HUES6 (cell line): ENCODE measurements at regions not wholly inside any gene's neighbourhood (a gene's known extent, or its start where the extent isn't known, plus 50 kb on each side); places are given as distances from the start of the nearest gene placed in this dataset.

ENCODE experiments used
- H3K27ac ChIP-seq: 2 replicates; pipeline ENCODE4 v1.7.0; 2013; ENCODE audit warnings: low read depth, mild to moderate bottlenecking, low read length, inconsistent platforms
- H3K27me3 ChIP-seq: 2 replicates; pipeline ENCODE4 v1.6.1; 2013; ENCODE audit warnings: low read length; ENCODE audit not compliant: control insufficient read depth, insufficient read depth
- H3K36me3 ChIP-seq: 2 replicates; pipeline ENCODE4 v1.6.1; 2013; ENCODE audit warnings: low read length; ENCODE audit not compliant: control insufficient read depth, insufficient read depth
- H3K4me1 ChIP-seq: 2 replicates; pipeline ENCODE4 v1.6.1; 2013; ENCODE audit warnings: low read length; ENCODE audit not compliant: control insufficient read depth, insufficient read depth
- H3K4me3 ChIP-seq: 2 replicates; pipeline ENCODE4 v1.5.1; 2013; ENCODE audit warnings: low read depth, low read length
- H3K9ac ChIP-seq: one replicate; pipeline ENCODE4 v1.6.1; 2013; ENCODE audit warnings: mild to moderate bottlenecking, low read length
- H3K9me3 ChIP-seq: 2 replicates; pipeline ENCODE4 v1.6.1; 2013; ENCODE audit warnings: low read depth, low read length; ENCODE audit not compliant: control insufficient read depth, insufficient read depth

DNA sequence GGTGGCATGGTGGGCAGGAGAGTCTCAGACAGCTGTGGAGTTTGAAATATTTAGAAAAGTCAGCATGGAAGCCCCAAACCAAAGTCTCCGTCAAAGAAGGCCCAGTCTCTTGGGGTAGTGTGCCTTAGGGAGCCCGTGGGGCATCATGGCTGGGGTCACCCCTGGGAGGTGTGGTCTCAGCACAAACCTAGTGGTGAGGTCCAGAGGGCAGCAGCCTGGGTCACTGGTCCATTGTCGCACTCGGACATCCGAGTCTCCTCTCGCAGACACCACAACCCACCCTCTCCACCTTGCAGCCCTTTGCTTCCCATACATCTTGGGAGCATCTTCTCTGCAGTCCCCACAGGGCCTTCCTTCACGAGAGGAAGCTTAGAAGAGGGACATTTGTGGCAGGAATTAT is 588.0 kb upstream of the TMEM132C start:
- H3K36me3 ChIP-seq: no peaks in the 10 kb centered on the region

DNA sequence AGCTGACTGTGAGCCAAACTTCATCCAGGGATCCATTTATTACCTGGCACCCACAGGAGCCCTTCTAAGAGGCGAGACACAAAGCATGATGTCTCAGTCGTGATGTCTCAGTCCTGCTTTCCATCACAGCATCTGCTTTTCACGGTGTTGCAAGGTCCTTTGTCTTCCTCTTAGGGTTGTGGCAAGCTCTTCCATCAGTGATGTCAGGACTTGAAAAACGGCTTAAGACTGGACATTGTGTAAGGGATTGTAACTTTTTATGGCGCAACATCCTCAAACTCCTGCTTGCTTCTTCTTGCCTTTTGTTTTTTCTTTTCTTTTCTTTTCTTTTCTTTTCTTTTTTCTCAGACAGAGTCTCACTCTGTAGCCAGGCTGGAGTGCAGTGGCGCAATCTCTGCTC is 586.5 kb upstream of the TMEM132C start:
- H3K36me3 ChIP-seq: no peaks in the 10 kb centered on the region
- peaks cover 4% of the 10 kb centered on the region; the same call in 1 of the 2 replicates for H3K9me3 ChIP-seq
- H3K4me1 ChIP-seq: peaks cover under 1% of the 10 kb centered on the region; the same call in 1 of the 2 replicates
- H3K4me3 ChIP-seq: no peak overlapping the region
- H3K9ac ChIP-seq: no peak overlapping the region
- no peaks in the 10 kb centered on the region for H3K27me3 ChIP-seq
- H3K27ac ChIP-seq: no peak overlapping the region

More for the DNA sequence above, 588.0 kb upstream of the TMEM132C start:
- H3K27me3 ChIP-seq: no peaks in the 10 kb centered on the region
- H3K27ac ChIP-seq: no peak overlapping the region
- no peak overlapping the region for H3K9ac ChIP-seq
- no peaks in the 10 kb centered on the region for H3K4me1 ChIP-seq
- H3K4me3 ChIP-seq: no peak overlapping the region
- peaks cover 2% of the 10 kb centered on the region; the same call in 1 of the 2 replicates for H3K9me3 ChIP-seq

DNA sequence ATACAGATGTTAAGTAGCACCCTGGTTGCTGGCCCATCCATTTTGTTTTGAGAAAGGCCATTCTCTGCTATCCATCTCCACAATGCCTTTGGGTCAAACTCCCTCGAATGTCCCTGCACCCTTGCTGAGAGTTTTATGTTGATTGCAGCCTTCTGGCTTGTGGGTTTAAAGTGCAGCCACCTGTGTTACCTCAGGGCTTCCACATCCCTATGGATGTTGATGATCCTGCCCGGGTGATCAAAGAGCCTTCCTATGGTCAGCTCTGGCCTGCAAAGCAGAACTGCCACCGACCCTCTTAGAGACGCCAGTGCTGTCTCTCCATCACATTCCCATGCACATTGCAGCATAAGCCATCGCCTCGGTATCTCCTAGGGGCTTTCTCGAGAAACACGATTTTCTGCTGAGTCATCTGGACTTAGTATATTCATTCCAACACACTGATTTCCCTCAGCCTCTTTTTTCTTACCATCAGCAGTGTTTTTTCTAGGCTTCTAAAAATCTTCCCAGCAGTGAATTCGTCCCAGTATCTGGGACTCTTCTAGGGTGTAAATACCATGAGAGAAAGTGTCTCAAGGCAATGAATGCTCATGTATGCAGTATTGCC is 585.7 kb upstream of the TMEM132C start:
- Histone ChIP-seq H3K27me3 (no peaks in the 10 kb centered on the region), H3K27ac (no peak overlapping the region), H3K36me3 (no peaks in the 10 kb centered on the region), H3K4me1 (peaks cover 6% of the 10 kb centered on the region; the same call in 1 of the 2 replicates), H3K4me3 (no peak overlapping the region), H3K9me3 (peaks cover 4% of the 10 kb centered on the region; the same call in 1 of the 2 replicates), H3K9ac (no peak overlapping the region)

DNA sequence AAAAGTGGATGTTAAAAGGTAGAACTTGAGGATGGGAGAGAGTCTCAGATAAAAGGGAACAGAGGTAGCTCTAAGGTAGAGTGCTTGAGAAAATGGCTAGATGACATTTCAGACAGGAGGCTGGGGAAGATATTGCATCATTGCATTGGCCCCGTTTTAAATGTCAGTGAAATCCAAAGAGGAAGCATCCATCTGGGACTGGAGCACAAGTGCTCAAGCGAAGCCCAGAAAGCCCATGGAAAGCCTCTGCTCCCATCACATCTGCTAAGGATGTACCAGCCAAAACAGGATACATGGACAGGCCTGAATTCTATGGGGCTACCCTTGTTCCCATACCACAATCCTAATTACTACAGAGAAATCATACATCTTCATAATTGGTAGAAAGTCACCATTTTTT is 581.5 kb upstream of the TMEM132C start:
- H3K27ac ChIP-seq: no peak overlapping the region
- no peaks in the 10 kb centered on the region for H3K36me3 ChIP-seq
- H3K4me1 ChIP-seq: peaks cover 8% of the 10 kb centered on the region; the same call in 1 of the 2 replicates
- peaks cover 4% of the 10 kb centered on the region; the same call in 1 of the 2 replicates for H3K9me3 ChIP-seq
- H3K27me3 ChIP-seq: no peaks in the 10 kb centered on the region
- H3K9ac ChIP-seq: no peak overlapping the region
- H3K4me3 ChIP-seq: no peak overlapping the region

DNA sequence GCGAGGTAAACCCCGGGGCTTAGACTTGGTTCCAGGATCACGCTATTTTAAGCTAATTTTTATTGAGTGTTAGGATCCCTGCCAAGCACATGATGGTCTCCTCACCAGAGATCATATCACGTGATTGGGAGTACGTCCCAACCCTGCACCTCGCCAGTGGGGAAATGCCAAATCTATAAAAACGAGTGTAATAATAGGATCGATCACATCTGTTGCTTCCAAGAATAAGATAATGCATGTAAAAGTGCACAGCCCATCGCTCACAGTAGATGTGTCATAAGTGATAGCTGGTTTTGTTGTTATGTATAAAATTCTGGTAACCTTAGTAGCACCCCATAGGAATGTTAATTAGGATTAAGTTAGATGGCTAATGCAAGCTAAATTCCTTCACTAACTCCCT is 581.0 kb upstream of the TMEM132C start:
- Histone ChIP-seq H3K27ac (no peak overlapping the region), H3K27me3 (no peaks in the 10 kb centered on the region), H3K9me3 (peaks cover 4% of the 10 kb centered on the region; the same call in 1 of the 2 replicates), H3K4me3 (no peak overlapping the region), H3K4me1 (peaks cover 8% of the 10 kb centered on the region; the same call in 1 of the 2 replicates), H3K9ac (no peak overlapping the region), H3K36me3 (no peaks in the 10 kb centered on the region)

DNA sequence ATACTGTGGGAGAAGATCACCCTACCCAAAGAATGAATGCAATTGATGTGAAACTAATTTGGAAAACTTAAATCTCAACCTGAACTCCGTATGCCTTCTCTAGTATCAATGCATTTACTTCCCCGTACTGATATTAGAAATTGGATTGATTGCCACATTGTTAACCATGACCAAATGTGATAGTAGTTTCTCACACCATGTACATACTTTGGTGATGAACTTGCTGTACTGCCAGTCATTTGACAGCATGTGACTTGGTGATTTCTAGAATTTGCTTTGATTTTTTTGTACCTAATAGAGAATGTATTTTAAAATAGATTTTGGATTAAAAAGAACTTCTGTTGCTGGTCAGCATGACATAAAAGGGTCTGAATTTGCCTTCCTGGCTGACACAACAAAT is 579.8 kb upstream of the TMEM132C start:
- H3K9me3 ChIP-seq: peaks cover 4% of the 10 kb centered on the region; the same call in 1 of the 2 replicates
- H3K4me3 ChIP-seq: no peak overlapping the region
- H3K27ac ChIP-seq: no peak overlapping the region
- H3K36me3 ChIP-seq: no peaks in the 10 kb centered on the region
- peaks cover 8% of the 10 kb centered on the region; the same call in 1 of the 2 replicates for H3K4me1 ChIP-seq
- no peaks in the 10 kb centered on the region for H3K27me3 ChIP-seq
- no peak overlapping the region for H3K9ac ChIP-seq

DNA sequence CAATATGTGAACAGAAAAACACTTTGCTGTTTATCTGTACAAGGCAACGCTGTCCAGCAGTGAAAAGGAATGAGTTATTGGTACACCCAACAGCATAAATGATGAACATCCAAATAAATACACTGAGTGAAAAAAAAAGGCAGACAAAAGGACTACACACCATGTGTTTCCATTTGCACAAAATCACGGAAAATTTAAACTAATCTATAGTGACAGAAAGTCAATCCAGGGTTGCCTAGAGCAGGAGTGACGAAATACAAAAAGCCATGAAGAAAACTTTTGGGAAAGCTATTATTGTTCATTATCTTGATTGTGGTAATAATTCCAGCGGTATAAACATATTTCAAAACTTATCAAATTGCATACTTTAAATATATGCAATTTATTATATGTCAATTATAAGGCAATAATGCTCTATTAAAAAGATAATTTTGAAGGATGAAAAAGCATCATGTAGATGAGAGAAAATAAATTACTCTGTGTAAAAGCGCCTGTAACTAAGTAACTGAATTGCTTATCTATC is 578.0 kb upstream of the TMEM132C start:
- Histone ChIP-seq H3K9ac (no peak overlapping the region), H3K4me1 (peaks cover 11% of the 10 kb centered on the region; the same call in 1 of the 2 replicates), H3K9me3 (peaks cover 2% of the 10 kb centered on the region; the same call in 1 of the 2 replicates), H3K4me3 (no peak overlapping the region), H3K27ac (no peak overlapping the region), H3K36me3 (no peaks in the 10 kb centered on the region), H3K27me3 (no peaks in the 10 kb centered on the region)

DNA sequence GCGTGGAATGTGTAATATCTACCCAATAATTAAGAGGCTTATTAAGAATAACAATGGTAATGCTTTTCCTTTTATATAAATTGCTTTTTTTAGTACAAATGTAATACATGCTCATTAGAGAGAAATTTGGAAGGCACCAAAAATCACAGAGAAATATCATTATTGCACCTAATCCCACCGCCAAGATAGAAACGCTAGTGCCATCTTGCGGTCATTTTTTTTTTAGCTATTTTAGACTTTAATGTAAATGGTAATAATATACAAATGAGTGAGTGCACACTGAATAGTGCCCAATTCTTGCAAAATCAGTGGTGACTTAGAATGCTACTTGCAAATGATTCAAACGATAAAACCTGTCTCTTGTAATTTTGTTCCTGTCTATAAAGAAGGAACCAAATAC is 576.8 kb upstream of the TMEM132C start:
- H3K27me3 ChIP-seq: no peaks in the 10 kb centered on the region
- H3K4me3 ChIP-seq: no peak overlapping the region
- H3K9ac ChIP-seq: no peak overlapping the region
- H3K9me3 ChIP-seq: no peaks in the 10 kb centered on the region
- no peaks in the 10 kb centered on the region for H3K36me3 ChIP-seq
- H3K27ac ChIP-seq: no peak overlapping the region
- peaks cover 11% of the 10 kb centered on the region; the same call in 1 of the 2 replicates for H3K4me1 ChIP-seq

DNA sequence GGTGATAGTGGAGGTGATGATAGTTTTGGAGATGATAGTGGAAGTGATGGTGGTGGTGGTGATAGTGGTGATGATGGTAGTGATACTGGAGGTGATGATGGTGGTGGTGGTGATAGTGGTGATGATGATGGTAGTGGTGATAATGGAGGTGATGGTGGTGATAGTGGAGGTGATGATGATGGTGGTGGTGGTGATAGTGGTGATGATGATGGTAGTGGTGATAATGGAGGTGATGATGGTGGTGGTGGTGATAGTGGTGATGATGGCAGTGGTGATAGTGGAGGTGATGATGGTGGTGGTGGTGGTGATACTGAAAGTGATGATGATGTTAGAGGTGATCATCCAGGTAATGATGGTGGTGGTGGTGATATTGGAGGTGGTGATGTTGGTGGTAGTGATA is 570.0 kb upstream of the TMEM132C start:
- H3K36me3 ChIP-seq: no peaks in the 10 kb centered on the region
- H3K27ac ChIP-seq: no peak overlapping the region
- no peak overlapping the region for H3K9ac ChIP-seq
- H3K4me3 ChIP-seq: no peak overlapping the region
- H3K27me3 ChIP-seq: peaks cover under 1% of the 10 kb centered on the region; the same call in 1 of the 2 replicates
- peaks cover 10% of the 10 kb centered on the region; the same call in 1 of the 2 replicates for H3K9me3 ChIP-seq
- 0 out of 2 replicates have a peak, but pooled peaks cover 3% of the 10 kb centered on the region for H3K4me1 ChIP-seq

DNA sequence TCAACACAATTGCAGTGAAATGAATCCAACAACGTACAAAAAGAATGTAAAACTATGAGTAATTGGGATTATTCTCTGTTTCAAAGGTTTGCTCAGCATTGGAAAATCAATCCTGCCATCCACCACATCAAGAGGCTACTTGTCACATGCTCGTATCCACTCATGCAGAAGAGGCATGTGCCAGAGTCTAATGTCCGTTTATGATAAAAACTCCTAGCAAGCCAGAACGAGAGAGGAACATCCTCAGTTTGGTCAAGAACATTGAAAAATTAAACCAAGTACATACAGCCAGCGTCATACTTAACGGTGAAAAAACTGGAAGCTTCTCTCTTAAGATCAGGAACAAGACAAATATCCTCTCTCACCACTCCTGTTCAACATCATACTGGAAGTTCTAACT is 563.9 kb upstream of the TMEM132C start:
- H3K27me3 ChIP-seq: peaks cover 7% of the 10 kb centered on the region; the same call in 1 of the 2 replicates
- H3K9ac ChIP-seq: no peak overlapping the region
- H3K4me1 ChIP-seq: no peaks in the 10 kb centered on the region
- H3K27ac ChIP-seq: no peak overlapping the region
- no peaks in the 10 kb centered on the region for H3K36me3 ChIP-seq
- H3K9me3 ChIP-seq: peaks cover 3% of the 10 kb centered on the region; the same call in 1 of the 2 replicates
- no peak overlapping the region for H3K4me3 ChIP-seq

DNA sequence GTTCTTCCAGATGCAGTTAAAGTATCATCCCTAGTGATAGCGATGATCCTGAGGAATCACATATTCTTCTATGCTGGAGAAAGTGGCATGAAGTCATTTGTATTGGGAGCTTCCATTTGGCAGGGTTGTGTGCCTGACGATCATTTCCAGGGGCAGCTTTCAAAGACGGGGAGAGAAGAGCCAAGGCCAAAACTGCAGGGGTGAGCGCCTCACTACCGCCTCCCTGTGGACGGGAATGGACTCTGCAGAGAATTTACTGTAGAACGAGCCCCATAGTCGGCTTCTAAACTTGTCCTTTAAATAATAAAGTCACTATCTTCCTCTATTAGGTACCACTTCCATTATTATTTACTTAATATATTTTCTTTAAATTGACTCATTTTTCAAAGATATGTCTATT is 555.9 kb upstream of the TMEM132C start:
- Histone ChIP-seq H3K36me3 (no peaks in the 10 kb centered on the region), H3K27me3 (no peaks in the 10 kb centered on the region)

More for the DNA sequence above, 555.9 kb upstream of the TMEM132C start:
- H3K27ac ChIP-seq: no peak overlapping the region
- H3K4me1 ChIP-seq: 0 out of 2 replicates have a peak, but pooled peaks cover 3% of the 10 kb centered on the region
- no peak overlapping the region for H3K9ac ChIP-seq
- H3K9me3 ChIP-seq: no peaks in the 10 kb centered on the region
- no peak overlapping the region for H3K4me3 ChIP-seq
